ENCODE measurements at regions not wholly inside any gene's neighbourhood (a gene's known extent, or its start where the extent isn't known, plus 50 kb on each side); places are given as distances from the start of the nearest gene placed in this dataset.
"Not testable (repeated sequence)": the region's sequence is repeated elsewhere in the genome, so short reads cannot be mapped to it uniquely, and the experiment has no call there.

DNA sequence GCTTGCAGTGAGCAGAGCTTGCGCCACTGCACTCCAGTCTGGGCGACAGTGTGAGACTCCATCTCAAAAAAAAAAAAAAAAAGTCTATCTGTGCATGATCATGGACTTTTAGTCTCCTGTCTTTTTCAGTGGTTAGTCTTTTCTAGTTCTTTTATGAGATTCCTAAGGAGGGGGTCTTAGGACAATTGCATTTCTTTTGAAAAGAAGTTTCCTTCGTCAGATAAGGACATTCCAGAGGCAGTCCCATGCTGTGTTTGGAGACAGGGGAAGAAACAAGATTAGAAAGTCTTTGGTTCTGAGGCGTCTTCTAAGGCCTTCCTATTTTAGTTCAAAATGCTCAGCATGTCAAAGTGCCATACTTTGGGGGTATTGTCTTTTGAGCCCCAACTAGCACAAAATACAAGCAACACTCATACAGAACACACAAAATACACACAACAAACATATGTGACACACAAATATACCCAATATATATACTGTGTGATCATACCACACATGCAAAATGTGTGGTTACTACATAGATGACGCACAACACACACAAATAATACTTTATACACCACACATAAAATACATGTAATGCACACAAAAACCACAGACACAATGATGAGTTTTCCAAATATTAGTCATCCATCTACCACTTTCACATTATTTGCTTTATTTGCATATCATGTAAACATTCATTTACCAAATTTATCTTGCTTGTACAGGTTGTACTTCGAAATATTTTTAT lies 394.5 kb downstream of the SPATA31D1 start:
- no peak for DNase-seq (ENCODE audit: low read depth)

DNA sequence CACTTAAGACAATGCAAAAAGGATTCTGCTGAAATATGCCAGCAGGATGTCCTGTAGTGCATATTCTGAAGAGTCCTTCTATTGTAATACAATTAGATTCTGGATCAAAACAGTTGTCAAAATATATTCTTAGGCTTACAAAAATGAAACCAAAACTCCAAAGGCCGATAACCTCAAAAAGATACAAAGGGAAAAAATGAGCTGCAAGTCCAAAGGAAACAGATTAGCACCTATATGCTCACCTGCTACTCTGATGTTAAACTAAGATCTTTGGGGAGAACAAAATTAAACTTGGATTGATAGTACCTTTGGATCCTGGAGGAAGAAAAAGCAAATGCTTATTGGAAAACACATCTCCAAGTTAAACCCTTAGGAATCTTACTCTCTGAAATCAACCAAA lies 397.1 kb downstream of the SPATA31D1 start:
- DNase-seq (ENCODE audit: low read depth), result no peak

DNA sequence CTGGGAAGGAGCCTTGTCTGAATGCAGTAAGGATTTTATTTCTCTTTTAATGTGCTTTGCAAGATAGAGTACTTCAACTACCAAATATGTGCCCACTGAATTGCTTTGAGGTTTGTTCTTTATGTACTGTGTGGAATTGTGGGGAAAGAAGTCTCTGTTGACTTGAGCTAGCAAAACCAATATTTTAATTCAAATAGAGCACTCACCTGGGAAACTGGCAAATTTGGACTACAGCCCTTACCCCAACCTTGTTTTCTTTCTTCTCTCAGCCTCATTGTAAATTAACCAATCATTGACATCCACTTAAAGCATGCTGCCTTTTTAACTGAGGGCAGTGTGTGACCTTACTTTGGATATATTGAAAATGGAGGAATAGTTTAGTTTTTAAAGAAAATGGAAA lies 409.0 kb downstream of the SPATA31D1 start:
- DNase-seq (ENCODE audit: low read depth), result no peak

DNA sequence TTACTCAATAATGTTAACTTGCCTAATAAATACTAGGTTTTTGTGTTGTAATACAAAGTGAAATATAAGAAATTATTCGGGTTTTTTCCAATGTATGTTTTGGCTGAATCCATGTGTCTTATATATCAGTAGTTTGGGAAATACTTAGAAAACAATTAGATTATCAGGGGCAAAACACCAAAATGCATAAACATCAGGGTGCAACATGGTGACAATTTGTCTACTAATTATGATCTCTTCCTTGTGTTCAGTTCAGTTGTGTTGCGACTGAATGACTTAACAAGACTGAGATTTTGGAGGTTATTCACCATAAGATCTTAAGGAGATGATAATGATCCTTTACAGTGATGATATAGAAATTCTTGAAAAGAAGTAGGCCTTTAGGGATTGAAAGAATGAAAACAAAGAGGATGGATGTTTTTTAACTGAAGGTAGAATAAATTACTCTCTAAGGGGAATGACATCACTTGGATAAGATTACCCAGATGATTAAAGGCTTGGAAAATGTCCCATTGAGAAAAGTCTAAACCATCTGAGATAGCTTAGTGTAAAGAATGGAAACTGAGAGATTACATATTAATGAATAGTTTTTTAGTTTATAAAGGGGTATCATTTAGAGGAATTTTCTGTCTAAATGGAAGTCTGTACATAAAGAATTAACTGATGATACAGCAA lies 415.8 kb downstream of the SPATA31D1 start:
- DNase-seq (ENCODE audit: low read depth), result peak; percentile 19

DNA sequence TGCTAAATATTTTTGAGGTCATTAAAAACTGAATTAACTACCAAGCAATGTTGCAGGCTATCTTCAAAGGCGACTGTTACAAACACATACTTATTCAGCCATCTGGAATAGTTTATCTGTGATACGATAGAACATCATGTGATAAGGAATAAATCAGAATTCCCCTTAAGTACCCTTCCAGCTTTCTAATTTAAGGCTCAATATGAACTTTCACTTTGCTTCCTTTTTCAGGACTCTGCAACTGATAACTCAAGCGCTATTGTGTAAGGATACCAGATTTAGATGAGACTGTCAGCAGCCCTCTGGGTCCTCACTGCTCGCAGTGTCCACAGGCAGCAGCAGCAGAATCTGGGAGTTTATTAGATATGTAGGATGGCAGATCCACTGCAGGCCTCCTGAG lies 416.3 kb downstream of the SPATA31D1 start:
- peak; percentile 38 for DNase-seq (ENCODE audit: low read depth)

DNA sequence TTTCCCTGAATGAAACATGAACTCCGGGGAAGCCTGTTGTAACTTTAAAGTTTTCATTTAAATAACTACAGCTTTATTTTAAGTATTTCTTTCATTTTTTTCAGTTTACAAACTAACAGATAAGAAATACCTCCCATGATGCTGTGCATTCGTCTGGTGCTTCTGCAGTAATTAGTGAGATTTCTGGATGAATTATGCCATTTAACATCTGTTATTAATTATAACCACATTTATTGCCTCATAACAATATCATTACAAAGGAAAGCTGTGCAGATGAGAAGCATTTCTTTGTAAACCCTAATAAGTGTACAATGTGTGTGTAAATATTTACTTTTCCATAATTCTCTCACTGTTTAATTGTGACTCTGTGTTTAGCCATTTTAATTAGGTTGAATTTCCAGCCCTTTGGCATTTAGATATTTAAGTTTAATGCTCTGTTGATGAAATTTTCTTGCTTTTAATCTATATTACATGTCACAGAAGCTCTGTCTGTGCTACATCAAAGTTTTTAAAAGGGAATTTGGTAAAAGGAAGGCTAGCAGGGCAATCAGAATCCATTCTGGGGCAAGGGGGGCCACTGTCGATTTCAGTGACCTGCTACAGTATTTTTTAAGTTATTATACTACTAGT lies 418.0 kb downstream of the SPATA31D1 start:
- no peak for DNase-seq (ENCODE audit: low read depth)

DNA sequence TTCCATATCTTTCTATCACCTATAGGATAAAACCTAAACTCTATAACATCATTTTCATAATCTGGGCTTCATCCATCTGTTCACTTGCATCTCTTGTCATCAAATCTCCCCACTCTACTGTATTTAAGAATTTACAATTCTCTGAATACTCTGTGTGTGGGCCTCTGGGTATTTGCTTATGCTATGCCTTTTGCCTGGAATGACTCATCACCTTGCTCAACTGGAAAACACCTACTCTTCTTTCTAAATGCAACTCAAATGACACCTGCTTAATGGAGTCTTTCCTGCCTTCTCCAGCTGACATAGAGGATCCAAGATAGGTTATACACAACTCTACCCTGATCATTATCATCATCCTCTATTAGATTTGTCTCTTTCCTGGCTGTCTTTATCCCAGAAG lies 421.7 kb downstream of the SPATA31D1 start:
- DNase-seq (ENCODE audit: low read depth), result peak; percentile 19

DNA sequence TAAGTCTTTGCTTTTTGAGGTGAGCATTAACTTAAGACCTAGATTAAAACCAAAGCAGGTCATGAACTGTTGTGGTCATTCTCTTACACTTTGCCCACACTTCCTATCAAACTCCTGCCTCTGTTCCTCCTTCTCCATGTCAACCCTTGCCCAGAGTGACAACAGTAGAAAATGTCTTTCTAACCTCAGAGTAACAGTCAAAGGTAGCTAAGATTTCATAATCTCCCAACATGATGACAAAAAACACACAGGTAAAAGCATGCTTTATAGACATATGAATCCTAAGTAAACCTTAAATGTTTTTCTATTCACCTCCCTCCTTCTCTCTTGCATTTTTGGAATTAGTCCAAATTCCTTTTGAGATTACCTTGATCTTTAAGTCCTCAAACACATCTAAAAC lies 422.3 kb downstream of the SPATA31D1 start:
- no peak for DNase-seq (ENCODE audit: low read depth)

DNA sequence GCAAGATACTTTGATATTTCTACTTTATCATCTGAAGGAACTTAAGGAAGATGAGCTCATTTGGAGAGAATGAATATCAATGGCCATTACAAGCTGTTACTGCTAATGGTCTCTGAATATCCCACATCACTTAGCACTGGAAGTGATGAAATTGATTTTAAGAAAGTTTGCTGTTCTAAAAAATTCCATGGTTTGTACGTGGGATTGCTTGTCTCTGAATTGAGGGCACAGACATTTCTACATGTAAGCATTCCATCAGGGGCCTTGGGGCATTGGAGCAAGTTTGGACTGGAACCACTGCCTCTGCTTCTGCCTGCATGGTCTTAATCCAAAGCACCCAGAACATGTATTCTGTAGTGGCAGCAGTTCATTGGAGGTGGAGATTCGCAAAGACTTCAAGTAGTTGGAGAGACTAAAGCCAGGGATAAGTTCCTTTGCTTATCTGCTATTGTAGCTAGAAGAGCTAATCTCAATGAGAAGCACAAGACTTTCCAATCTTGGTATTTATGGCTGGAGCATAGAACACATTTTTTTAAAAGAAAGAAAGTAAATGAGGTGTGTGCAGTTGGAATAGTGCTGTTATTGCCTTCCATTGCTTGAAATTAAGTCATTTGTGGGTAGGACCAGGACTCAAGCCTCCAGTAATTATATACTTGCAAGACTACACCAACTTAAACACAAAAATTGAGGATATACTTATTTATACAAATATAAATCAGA lies 424.2 kb downstream of the SPATA31D1 start:
- DNase-seq (ENCODE audit: low read depth), result no peak

DNA sequence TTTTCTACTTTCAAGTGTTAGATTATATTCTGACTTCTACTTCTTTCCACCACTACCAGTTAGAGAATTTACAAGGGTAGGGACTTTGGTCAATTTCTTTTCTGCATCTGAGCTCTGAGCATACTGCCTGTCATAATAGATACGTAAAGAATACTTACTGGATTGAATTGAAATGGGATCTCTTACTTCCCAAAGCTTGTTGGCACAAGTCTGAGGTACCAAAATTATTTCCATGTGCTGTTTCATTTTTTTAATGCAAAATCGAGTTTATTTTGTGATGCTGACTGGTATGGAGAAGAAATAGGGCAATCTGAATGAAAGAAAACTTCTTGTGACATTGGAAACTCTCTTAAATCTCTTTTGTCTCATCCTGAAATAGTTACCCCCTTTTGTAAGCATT lies 428.9 kb downstream of the SPATA31D1 start:
- no peak for DNase-seq (ENCODE audit: low read depth)

DNA sequence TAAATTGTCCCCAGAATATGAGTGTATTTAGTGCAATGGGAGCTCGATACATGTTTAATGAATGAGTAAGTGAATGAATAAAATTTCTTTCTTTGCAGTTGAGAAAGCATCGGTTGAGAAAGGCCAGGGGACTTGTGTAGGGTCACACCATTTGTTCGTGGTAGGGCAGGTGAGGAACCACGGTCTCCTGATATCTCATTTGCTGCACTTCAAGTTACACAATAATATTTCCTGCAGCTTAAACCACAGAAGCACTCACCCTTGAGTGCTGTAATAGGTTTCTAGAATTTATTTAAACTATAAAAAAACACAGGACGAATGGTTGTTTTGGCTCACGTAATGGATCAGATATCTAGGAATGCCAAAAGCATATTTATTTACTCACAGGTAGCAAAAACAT lies 429.8 kb downstream of the SPATA31D1 start:
- no peak for DNase-seq (ENCODE audit: low read depth)

DNA sequence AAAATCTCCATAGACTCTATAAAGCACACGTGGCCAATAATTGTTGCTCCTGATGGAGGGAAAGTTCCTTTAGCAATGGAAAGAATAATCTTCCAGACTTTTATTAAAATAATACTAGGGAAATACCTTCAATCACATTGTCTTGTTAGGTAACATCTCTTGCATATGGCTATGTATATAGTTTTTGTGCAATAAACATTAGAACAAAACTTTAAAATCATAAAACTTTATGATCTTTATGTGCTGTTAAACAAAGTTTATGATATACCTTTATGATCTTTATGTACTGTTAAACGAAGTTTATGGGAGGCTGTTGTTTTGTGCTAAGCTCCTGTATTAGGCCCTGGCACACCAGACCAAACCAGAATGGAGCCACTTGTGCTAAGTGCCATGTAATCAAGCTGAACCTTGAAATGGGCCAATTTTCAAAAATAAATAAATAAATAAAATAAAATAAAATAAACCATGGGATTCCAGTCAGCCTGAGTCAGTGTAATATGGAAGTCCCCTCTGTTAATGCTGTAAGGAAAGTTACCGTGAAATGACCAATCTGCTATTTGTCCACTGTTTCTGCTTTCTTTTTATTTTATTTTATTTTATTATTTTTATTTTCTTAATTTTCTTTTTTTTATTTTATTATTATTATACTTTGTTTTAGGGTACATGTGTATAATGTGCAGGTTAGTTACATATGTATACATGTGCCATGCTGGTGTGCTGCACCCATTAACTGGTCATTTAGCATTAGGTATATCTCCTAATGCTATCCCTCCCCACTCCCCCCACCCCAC lies 431.3 kb downstream of the SPATA31D1 start:
- DNase-seq (ENCODE audit: low read depth), result no peak

DNA sequence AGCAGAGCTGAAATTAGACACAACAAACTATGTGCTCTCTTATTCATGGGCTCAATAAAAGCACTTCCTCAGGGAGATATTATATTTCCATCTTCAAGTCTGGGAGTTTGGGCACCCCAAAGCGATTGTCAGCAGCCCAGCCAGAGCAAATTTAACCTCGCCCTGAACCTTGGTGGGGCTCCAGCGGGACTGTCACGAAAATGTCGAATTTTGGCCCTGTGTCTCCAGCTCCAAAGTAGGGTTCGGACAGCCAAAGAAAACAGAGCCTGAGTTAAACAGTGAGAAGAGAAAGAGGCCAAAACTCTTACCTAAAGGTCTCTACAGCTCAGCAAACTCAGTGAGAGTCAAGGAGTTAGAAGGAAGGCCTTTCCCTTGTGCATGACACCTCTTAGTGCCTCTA lies 432.9 kb downstream of the SPATA31D1 start:
- DNase-seq (ENCODE audit: low read depth), result no peak

DNA sequence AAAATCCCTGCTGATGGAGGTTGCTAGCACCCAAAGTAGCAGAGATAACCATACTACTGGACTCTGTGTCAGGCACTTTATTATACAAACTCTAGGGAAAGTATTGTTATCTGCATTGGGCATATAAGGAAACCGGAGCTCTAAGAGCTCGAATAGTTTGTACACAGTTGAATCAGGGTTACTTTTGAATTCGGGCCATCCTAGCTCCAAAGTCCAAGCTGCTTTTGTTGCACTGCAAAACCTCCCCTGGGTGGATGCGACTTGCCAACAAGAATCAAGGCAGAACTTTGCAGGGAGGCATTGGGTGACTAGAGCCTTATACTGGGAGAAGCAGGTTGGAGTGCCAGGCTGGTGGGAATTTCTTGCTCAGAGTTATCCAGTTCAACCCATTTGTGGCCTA lies 435.1 kb downstream of the SPATA31D1 start:
- DNase-seq (ENCODE audit: low read depth), result no peak

DNA sequence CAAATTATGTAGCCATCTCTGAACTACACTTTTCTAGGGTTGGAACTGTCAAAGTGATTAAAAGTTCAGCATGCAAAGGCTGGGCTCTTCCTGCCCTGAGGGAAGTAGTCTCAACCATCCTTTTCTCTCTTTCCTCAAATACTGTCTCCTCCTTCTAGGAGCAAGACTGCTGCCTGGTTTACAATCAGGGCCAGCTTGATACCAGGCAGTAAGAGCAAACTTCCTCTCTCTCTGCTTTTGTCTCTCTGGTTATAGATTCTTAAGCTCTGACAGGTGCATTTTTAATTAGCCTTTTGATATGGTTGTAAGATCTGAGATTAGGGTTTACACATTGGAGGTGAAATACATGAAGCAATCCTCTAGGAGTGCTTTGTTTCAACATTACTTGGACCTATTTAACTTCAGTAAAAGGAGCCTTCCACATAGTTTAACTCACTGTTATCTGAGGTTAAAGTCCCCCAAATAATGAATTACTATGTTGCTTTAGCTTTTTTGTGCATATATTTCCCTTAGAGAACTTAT lies 436.1 kb downstream of the SPATA31D1 start:
- DNase-seq (ENCODE audit: low read depth), result no peak

DNA sequence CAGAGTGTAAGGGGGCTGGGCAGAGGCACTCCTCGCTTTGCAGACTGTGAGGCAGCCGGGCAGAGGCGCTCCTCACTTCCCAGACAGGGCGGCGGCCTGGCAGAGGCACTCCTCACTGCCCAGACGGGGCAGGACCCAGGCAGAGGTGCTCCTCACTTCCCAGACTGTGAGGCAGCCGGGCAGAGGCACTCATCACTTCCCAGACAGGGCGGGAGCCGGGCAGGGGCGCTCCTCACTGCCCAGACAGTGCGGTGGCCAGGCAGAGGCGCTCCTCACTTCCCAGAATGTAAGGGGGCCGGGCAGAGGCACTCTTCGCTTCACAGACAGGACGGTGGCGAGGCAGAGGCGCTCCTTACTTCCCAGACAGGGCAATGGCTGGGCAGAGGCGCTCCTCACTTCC lies 442.5 kb downstream of the SPATA31D1 start:
- DNase-seq (ENCODE audit: low read depth), result no peak

DNA sequence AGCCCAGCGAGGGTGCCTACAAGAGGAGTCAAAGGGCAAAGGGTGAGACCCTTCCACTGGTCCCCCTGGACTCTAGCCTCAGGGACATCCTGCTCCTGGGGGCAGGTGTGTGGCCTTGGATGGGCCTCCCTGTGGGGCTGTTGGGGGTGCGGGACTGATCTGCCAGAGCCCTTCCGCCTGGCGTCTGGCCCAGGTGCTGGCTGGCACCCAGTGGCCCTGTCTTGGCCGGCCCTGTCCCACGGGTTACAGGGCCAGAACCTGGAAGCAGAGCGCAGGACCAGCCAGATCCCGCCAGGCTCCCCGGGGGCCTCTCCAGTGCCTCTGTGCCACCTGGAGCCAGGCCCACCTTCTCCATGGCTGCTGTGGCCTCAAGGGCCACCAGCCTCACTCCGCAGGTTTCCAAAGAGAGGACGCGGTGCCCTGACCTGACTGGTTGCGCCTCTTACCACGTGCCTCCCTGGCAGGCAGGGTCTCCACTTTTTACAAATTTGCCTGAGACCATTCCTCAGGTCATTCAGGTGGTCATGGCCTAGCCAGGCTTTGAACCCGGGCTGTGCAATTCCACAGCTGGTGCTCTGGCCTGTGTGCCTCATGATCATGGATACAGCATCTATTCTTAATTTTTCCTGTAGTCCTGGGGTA lies 444.8 kb downstream of the SPATA31D1 start:
- DNase-seq (ENCODE audit: low read depth), result not testable (repeated sequence)

DNA sequence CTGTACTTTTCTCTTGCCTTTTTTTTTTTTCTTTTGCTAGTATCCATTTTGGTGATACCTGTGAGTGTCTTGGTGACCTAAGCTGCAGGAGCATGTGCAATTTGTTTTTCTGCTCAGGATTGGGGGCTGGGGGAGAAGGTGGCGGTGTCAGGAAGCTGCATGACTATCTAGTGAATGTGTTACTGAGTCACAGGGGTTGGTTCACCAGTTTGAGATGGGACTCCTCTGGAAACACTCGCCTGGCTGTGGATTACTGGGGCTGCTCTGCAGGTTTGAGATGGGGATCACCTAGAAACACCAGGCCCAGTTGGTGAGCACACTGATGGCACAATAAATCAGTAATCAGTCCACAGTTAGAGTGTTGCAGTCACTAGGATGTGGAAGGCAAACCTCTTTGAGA lies 447.9 kb downstream of the SPATA31D1 start:
- DNase-seq (ENCODE audit: low read depth), result no peak

DNA sequence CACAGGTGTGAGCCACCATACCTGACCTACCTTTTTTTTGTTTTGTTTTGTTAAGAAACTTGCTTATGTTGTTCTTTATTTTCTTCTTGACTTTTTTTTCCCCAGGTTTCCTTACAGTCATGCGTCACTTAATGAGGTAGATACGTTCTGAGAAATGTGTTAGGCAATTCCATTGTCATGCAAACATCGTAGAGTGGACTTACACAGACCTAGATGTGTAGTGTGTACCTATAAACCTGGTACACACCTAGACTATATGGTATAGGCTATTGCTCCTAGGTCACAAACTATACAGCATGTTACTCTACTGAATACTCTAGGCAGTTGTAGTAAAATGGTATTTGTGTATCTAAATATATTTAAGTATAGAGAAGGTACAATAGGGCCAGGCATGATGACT lies 448.6 kb downstream of the SPATA31D1 start:
- not testable (repeated sequence) for DNase-seq (ENCODE audit: low read depth)

DNA sequence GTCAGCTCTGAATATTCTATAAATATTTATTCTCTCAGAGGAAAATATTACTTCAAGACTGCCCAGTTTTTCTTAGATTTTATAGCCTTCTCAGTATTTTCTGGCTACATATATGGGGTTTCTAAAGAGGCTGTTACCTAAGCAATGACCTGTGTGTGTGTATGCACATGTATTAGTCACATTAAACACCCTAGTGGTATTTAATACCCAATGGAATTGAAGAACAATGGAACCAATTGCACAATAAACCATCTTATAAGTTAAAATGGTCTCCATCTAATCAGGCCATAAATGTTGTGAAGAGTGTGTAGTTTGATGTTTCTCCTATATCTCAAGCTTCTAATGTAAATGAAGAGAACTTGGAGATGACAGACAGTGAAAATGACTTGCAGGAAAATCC lies 450.0 kb downstream of the SPATA31D1 start:
- DNase-seq (ENCODE audit: low read depth), result no peak

DNA sequence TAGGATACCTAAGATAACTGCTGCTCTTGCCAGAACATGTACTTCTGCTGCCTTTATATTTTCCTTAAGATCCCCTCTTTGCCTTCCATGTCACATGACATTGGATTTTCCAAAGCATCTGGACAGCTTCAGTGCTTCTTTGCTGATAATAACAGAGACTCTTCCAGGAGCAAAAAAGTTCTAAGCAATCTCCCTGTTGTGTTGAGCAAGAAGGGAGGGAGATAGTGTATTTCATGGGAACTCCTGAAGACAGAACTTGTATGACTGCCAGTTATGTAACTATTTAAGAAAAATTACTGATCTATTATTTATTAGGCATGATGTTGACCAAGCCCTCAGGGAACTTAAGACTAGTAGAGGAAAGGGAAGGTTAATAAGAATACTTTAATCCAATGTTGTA lies 454.7 kb downstream of the SPATA31D1 start:
- peak; percentile 14 for DNase-seq (ENCODE audit: low read depth)

All from amniotic epithelial cell (primary cell).